H1 (cell line): ENCODE measurements at regions not wholly inside any gene's neighbourhood (a gene's known extent, or its start where the extent isn't known, plus 50 kb on each side); places are given as distances from the start of the nearest gene placed in this dataset.

Source experiments
- CTCF ChIA-PET: fragments of 300-600 bp; sonication (Branson Sonifier 250); formaldehyde crosslinking; loops from one replicate; lab custom pipeline; 2021; ENCODE audit not compliant: partially characterized antibody; lab: Charles Lee
- POLR2A ChIA-PET: fragments of 300-600 bp; sonication (Branson Sonifier 250); formaldehyde crosslinking; loops from one replicate; lab custom pipeline; 2021; ENCODE audit warnings: inconsistent platforms; ENCODE audit not compliant: partially characterized antibody; lab: Charles Lee
- DNase-seq, 2 experiments: peaks; one replicate each; pipeline versions ENCODE4 v3.0.0 to v3.0.0-alpha.2; 2010 to 2022; ENCODE audit warnings: low spot score in 2 of 2, low read depth in 1 of 2, mixed read lengths in 1 of 2
- FAIRE-seq: peaks from 2 replicates; lab custom pipeline; 2011; peaks lifted over from hg19 to GRCh38; lab: Jason Lieb, UNC
- H2AFZ ChIP-seq: 2 replicates; pipeline ENCODE4 v1.8.1; 2012; ENCODE audit warnings: low read length, inconsistent platforms
- H2AK5ac ChIP-seq: 2 replicates; pipeline ENCODE4 v1.6.1; 2013; ENCODE audit warnings: low read depth, low read length
- H2BK120ac ChIP-seq: replicated peaks from 2 replicates; pipeline ENCODE3; 2013; ENCODE audit warnings: low read depth, low read length, inconsistent platforms
- H2BK12ac ChIP-seq: 2 replicates; pipeline ENCODE4 v1.6.1; 2013; ENCODE audit warnings: low read depth, low read length
- H2BK15ac ChIP-seq: 2 replicates; pipeline ENCODE4 v1.6.1; 2013; ENCODE audit warnings: low read length
- H2BK20ac ChIP-seq: 2 replicates; pipeline ENCODE4 v1.6.1; 2013; ENCODE audit warnings: low read length
- H2BK5ac ChIP-seq: 2 replicates; pipeline ENCODE4 v1.6.1; 2013; ENCODE audit warnings: low read depth, low read length
- H3K14ac ChIP-seq: 2 replicates; pipeline ENCODE4 v1.6.1; 2013; ENCODE audit warnings: inconsistent platforms; ENCODE audit not compliant: insufficient read length
- H3K18ac ChIP-seq: 2 replicates; pipeline ENCODE4 v1.6.1; 2013; ENCODE audit warnings: low read length; ENCODE audit errors: extremely low read depth
- H3K23ac ChIP-seq: 2 replicates; pipeline ENCODE4 v1.6.1; 2013; ENCODE audit warnings: inconsistent platforms; ENCODE audit not compliant: insufficient read length
- H3K23me2 ChIP-seq: 2 replicates; pipeline ENCODE4 v1.6.1; 2013; ENCODE audit warnings: low read depth, low read length
- H3K27ac ChIP-seq: 2 replicates; pipeline ENCODE4 v1.6.1; 2011; ENCODE audit warnings: low read depth, low read length, inconsistent platforms
- H3K27me3 ChIP-seq, 4 experiments: replicated peaks in 1 of 4; 1 replicate in 1 of 4; 2 replicates in 3 of 4; pipeline versions ENCODE4 v1.6.1 to v1.8.1; 2011 to 2013; ENCODE audit warnings: low read length in 3 of 4, mild to moderate bottlenecking in 3 of 4, inconsistent platforms in 2 of 4, mixed read lengths in 2 of 4, moderate library complexity in 1 of 4; ENCODE audit not compliant: control insufficient read depth in 3 of 4, insufficient read depth in 3 of 4; ENCODE audit errors: extremely low read depth in 1 of 4
- H3K36me3 ChIP-seq, 4 experiments: 2 replicates each; pipeline versions ENCODE4 v1.6.1 to v1.8.1; 2011 to 2013; ENCODE audit warnings: mild to moderate bottlenecking in 4 of 4, low read length in 3 of 4, moderate library complexity in 2 of 4, control low read depth in 1 of 4, inconsistent platforms in 1 of 4; ENCODE audit not compliant: insufficient read depth in 4 of 4, control insufficient read depth in 2 of 4
- H3K4ac ChIP-seq: replicated peaks from 2 replicates; pipeline ENCODE3; 2013; ENCODE audit warnings: low read length, low read depth, mixed read lengths, inconsistent platforms; ENCODE audit not compliant: insufficient read length
- H3K4me1 ChIP-seq, 4 experiments: replicated peaks in 1 of 4; 1 replicate in 1 of 4; 2 replicates in 3 of 4; pipeline versions ENCODE4 v1.6.1 to v1.8.1; 2011 to 2013; ENCODE audit warnings: low read length in 3 of 4, inconsistent platforms in 2 of 4, mixed read lengths in 1 of 4; ENCODE audit not compliant: insufficient read depth in 4 of 4, control insufficient read depth in 3 of 4
- H3K4me2 ChIP-seq, 2 experiments: 2 replicates each; pipeline versions ENCODE4 v1.6.1 to v1.8.1; 2011 to 2013; ENCODE audit warnings: low read depth in 2 of 2, low read length in 2 of 2, control low read depth in 1 of 2, inconsistent platforms in 1 of 2, mild to moderate bottlenecking in 1 of 2; ENCODE audit not compliant: insufficient read depth in 1 of 2
- H3K4me3 ChIP-seq, 4 experiments: fragments of 200-600, 300-600 bp in 1 of 4; sonication (generic), shearing (Covaris generic), sonication (Bioruptor Twin) in 1 of 4; 2 replicates each; pipeline versions ENCODE4 v1.5.1 to v1.8.1; 2011 to 2016; ENCODE audit warnings: low read length in 4 of 4, low read depth in 3 of 4, control low read depth in 2 of 4, inconsistent platforms in 2 of 4, mild to moderate bottlenecking in 2 of 4, mixed read lengths in 1 of 4, moderate library complexity in 1 of 4; ENCODE audit not compliant: insufficient read depth in 2 of 4; ENCODE audit errors: extremely low read depth in 1 of 4
- H3K56ac ChIP-seq: replicated peaks from 2 replicates; pipeline ENCODE3; 2013; ENCODE audit warnings: low read depth, mild to moderate bottlenecking, mixed read lengths, low read length, inconsistent platforms; ENCODE audit not compliant: insufficient read length
- H3K79me1 ChIP-seq: 2 replicates; pipeline ENCODE4 v1.6.1; 2013; ENCODE audit warnings: low read depth, low read length, control low read depth
- H3K79me2 ChIP-seq, 2 experiments: 2 replicates each; pipeline versions ENCODE4 v1.6.1 to v1.8.1; 2012 to 2013; ENCODE audit warnings: low read length in 2 of 2, mild to moderate bottlenecking in 2 of 2, inconsistent platforms in 1 of 2; ENCODE audit not compliant: insufficient read depth in 2 of 2, control insufficient read depth in 1 of 2
- H3K9ac ChIP-seq, 4 experiments: replicated peaks in 1 of 4; 1 replicate in 1 of 4; 2 replicates in 3 of 4; pipeline versions ENCODE4 v1.6.1 to v1.8.1; 2011 to 2013; ENCODE audit warnings: low read depth in 3 of 4, low read length in 3 of 4, control low read depth in 2 of 4, mild to moderate bottlenecking in 2 of 4, moderate library complexity in 2 of 4, inconsistent platforms in 1 of 4; ENCODE audit errors: extremely low read depth in 1 of 4
- H3K9me3 ChIP-seq, 2 experiments: 2 replicates each; pipeline versions ENCODE4 v1.6.1 to v1.8.1; 2012 to 2013; ENCODE audit warnings: mild to moderate bottlenecking in 2 of 2, moderate library complexity in 2 of 2, control low read depth in 1 of 2, inconsistent platforms in 1 of 2, low read depth in 1 of 2, low read length in 1 of 2, mixed read lengths in 1 of 2; ENCODE audit not compliant: insufficient read depth in 2 of 2
- H4K20me1 ChIP-seq, 2 experiments: replicated peaks in 1 of 2; 2 replicates each; pipeline versions ENCODE3 to v1.8.1; 2011 to 2013; ENCODE audit warnings: inconsistent platforms in 2 of 2, low read length in 2 of 2, mild to moderate bottlenecking in 1 of 2; ENCODE audit not compliant: insufficient read depth in 2 of 2, control insufficient read depth in 1 of 2
- H4K5ac ChIP-seq: 2 replicates; pipeline ENCODE4 v1.6.1; 2013; ENCODE audit warnings: low read length, low read depth, mixed read lengths, inconsistent platforms; ENCODE audit not compliant: insufficient read length
- H4K8ac ChIP-seq: 2 replicates; pipeline ENCODE4 v1.8.0; 2013; ENCODE audit warnings: mild to moderate bottlenecking, moderate library complexity, low read length, inconsistent platforms; ENCODE audit not compliant: insufficient read depth; ENCODE audit errors: extremely low read depth
- H4K91ac ChIP-seq: replicated peaks from 2 replicates; pipeline ENCODE3; 2013; ENCODE audit warnings: low read length, mixed read lengths, inconsistent platforms; ENCODE audit not compliant: insufficient read length
- ASH2L ChIP-seq: fragments of 200-600, 300-600 bp; sonication (generic); IDR thresholded peaks from one replicate; pipeline ENCODE4 v1.7.1; 2017; ENCODE audit warnings: low read length
- CBX5 ChIP-seq: fragments of 300-800, 300-1000 bp; sonication (generic); IDR thresholded peaks from 2 replicates; pipeline ENCODE4 v1.7.1; 2016; ENCODE audit warnings: antibody characterized with exemption, low read length, low read depth
- CHD2 ChIP-seq: IDR thresholded peaks from 2 replicates; pipeline ENCODE4 v1.6.1; 2012; ENCODE audit warnings: low read length, improper control_type of control experiment
- EGR1 ChIP-seq: IDR thresholded peaks from 2 replicates; pipeline ENCODE4 v1.6.1; 2011; ENCODE audit warnings: low read depth, low read length, borderline replicate concordance
- EZH2 ChIP-seq: fragments of 200-600 bp; sonication (generic); IDR thresholded peaks from 2 replicates; pipeline ENCODE4 v1.7.1; 2012; ENCODE audit warnings: low read depth, mild to moderate bottlenecking, moderate library complexity, low read length, inconsistent platforms; ENCODE audit not compliant: severe bottlenecking
- KDM4A ChIP-seq: IDR thresholded peaks from one replicate; pipeline ENCODE4 v1.7.1; 2012; ENCODE audit warnings: low read depth, mild to moderate bottlenecking, moderate library complexity, low read length, inconsistent platforms; ENCODE audit not compliant: severe bottlenecking
- RNF2 ChIP-seq: fragments of 200-900, 300-1000 bp; sonication (generic); IDR thresholded peaks from 2 replicates; pipeline ENCODE4 v1.7.1; 2016; ENCODE audit warnings: borderline replicate concordance, low read depth, mild to moderate bottlenecking, antibody characterized with exemption, low read length; ENCODE audit not compliant: poor library complexity, severe bottlenecking; ENCODE audit errors: missing control alignments
- SUZ12 ChIP-seq: fragments of 200-600 bp; sonication (generic); IDR thresholded peaks from 2 replicates; pipeline ENCODE4 v1.6.1; 2012; ENCODE audit warnings: mild to moderate bottlenecking, inconsistent platforms, low read length, moderate library complexity, mixed read lengths
- WGBS, 2 experiments: shearing (Covaris generic) in 1 of 2; methylation state at CpG; one replicate each; pipeline versions ENCODE4 v1.1.6 to v1.1.7; 2013 to 2015; ENCODE audit warnings: low lambda C conversion rate in 2 of 2, mixed read lengths in 2 of 2, inconsistent platforms in 1 of 2, low coverage in 1 of 2, missing lambda C conversion rate in 1 of 2; ENCODE audit not compliant: insufficient replicate concordance in 2 of 2, insufficient coverage in 1 of 2, insufficient read length in 1 of 2; ENCODE audit errors: extremely low coverage in 1 of 2, missing lambda C conversion rate in 1 of 2; 5-methylcytosine and 5-hydroxymethylcytosine counted together
- TF ChIP-seq, protein P1 (sequence below): IDR thresholded peaks from 2 replicates; pipeline ENCODE4 v1.6.1; 2012; ENCODE audit warnings: inconsistent platforms
- TF ChIP-seq, protein P2 (sequence below): IDR thresholded peaks from 2 replicates; pipeline ENCODE4 v1.6.1; 2011; ENCODE audit warnings: low read length, improper control_type of control experiment

DNA sequence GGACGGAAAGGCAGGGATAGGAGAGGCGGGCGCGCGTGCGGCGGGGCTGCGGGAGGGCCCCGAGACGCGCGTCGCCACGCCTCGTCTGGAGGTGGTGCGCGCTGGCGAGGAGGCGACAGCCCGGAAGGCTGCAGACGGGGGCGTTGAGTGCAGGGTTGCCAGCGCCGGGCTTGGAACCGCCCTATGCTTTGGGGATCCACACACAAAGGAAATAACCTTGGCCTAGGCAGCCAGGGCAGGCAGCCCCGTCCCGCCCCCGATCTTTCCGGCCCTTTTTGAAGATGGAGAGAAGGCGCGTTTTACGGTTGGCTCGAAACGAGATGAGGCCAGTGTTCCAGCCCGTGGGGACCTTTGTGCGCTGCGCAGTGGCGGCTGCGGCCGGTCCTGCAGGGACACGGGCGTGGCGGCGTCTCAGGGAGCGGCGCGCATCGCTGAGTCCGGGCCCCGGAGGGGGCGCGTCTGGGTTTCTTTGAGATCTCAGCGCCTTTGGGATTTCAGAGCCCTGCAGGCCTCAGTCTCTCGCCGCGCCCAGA, 50.8 kb upstream of the TRIM2 start:
- Histone ChIP-seq H3K27ac (no peak overlapping the region), H3K9ac (peak overlapping the region in 2 of 4 experiments; percentile 27 to 38; a peak in 2 of 7 replicates), H3K79me1 (no peaks in the 10 kb centered on the region), H2BK20ac (no peak overlapping the region), H4K91ac (peak overlapping the region; percentile 8), H3K27me3 (peaks cover 3 to 41% (median 40%) of the 10 kb centered on the region in 4 experiments), H2BK12ac (0 out of 2 replicates have a peak overlapping the region, but pooled peaks have one; percentile 53), H3K18ac (peak overlapping the region; percentile 79; the same call in 1 of the 2 replicates), H2BK15ac (no peak overlapping the region), H3K23me2 (peaks cover 15% of the 10 kb centered on the region), H3K23ac (no peak overlapping the region), H3K14ac (no peak overlapping the region), H3K36me3 (no peaks in the 10 kb centered on the region), H3K9me3 (no peaks in the 10 kb centered on the region), H4K5ac (no peak overlapping the region), H2AK5ac (no peak overlapping the region), H3K4me3 (peak overlapping the region; percentile 49 to 66 (median 57)), H3K4ac (no peak overlapping the region), H2BK120ac (no peak overlapping the region), H3K4me2 (peak overlapping the region; percentile 96 to 98), H4K20me1 (no peaks in the 10 kb centered on the region), H2BK5ac (no peak overlapping the region), H2AFZ (peak overlapping the region; percentile 81), H3K4me1 (peaks cover 7 to 18% (median 14%) of the 10 kb centered on the region in 4 experiments), H3K79me2 (no peaks in the 10 kb centered on the region), H4K8ac (peak overlapping the region; percentile 19; the same call in 1 of the 2 replicates), H3K56ac (no peak overlapping the region)
- ChIA-PET POLR2A (interaction anchor here (1.0 to 1.2 kb wide), 4 partner anchors 10 to 98 kb away, joined by 3 to 4 read pairs (median 3); no protein-coding TSS in a partner anchor), CTCF (interaction anchor here (1.1 to 1.9 kb wide), 4 partner anchors 25 to 165 kb away, joined by 3 to 7 read pairs (median 4); partner anchors contain the start of gene TRIM2)
- no peak for FAIRE-seq
- 1% methylated on average over 54 of the region's 56 CpGs; no CpG with 5 or more reads in 1 of the 2 experiments for WGBS, 2 experiments
- peak in 1 of 2 experiments; percentile 77 for DNase-seq
- TF ChIP-seq SUZ12 = peak; percentile 79
- peak; percentile 48 for TF ChIP-seq ASH2L
- peak; percentile 28 for TF ChIP-seq RNF2
- peak; percentile 49 for TF ChIP-seq KDM4A
- TF ChIP-seq, protein P1, sequence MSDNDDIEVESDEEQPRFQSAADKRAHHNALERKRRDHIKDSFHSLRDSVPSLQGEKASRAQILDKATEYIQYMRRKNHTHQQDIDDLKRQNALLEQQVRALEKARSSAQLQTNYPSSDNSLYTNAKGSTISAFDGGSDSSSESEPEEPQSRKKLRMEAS = peak; percentile 5; the same call in 1 of the 2 replicates
- TF ChIP-seq, protein P2, sequence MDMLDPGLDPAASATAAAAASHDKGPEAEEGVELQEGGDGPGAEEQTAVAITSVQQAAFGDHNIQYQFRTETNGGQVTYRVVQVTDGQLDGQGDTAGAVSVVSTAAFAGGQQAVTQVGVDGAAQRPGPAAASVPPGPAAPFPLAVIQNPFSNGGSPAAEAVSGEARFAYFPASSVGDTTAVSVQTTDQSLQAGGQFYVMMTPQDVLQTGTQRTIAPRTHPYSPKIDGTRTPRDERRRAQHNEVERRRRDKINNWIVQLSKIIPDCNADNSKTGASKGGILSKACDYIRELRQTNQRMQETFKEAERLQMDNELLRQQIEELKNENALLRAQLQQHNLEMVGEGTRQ = no peak
- peak; percentile 69 for TF ChIP-seq EZH2
- TF ChIP-seq EGR1 = peak; percentile 54; the same call in 1 of the 2 replicates
- no peak for TF ChIP-seq CHD2
- TF ChIP-seq CBX5 = no peak
